ENCODE measurements at regions not wholly inside any gene's neighbourhood (a gene's known extent, or its start where the extent isn't known, plus 50 kb on each side); places are given as distances from the start of the nearest gene placed in this dataset.

GRCh38 chr2:45119038-45119437 lies 109.8 kb upstream of the SIX2 start:
- TF ChIP-seq POLR2AphosphoS5 (IDR thresholded peaks at IDR 0.05) (no peak), POLR2A (IDR thresholded peaks at IDR 0.05) (no peak)
- TF ChIP-seq, protein P1, sequence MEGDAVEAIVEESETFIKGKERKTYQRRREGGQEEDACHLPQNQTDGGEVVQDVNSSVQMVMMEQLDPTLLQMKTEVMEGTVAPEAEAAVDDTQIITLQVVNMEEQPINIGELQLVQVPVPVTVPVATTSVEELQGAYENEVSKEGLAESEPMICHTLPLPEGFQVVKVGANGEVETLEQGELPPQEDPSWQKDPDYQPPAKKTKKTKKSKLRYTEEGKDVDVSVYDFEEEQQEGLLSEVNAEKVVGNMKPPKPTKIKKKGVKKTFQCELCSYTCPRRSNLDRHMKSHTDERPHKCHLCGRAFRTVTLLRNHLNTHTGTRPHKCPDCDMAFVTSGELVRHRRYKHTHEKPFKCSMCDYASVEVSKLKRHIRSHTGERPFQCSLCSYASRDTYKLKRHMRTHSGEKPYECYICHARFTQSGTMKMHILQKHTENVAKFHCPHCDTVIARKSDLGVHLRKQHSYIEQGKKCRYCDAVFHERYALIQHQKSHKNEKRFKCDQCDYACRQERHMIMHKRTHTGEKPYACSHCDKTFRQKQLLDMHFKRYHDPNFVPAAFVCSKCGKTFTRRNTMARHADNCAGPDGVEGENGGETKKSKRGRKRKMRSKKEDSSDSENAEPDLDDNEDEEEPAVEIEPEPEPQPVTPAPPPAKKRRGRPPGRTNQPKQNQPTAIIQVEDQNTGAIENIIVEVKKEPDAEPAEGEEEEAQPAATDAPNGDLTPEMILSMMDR (IDR thresholded peaks at IDR 0.05 in 8 of 11, conservative IDR thresholded peaks at IDR 0.05 in 3 of 11) = no peak

Data from spleen (tissue), 7 donors.